ENCODE measurements at regions not wholly inside any gene's neighbourhood (a gene's known extent, or its start where the extent isn't known, plus 50 kb on each side); places are given as distances from the start of the nearest gene placed in this dataset.

DNA sequence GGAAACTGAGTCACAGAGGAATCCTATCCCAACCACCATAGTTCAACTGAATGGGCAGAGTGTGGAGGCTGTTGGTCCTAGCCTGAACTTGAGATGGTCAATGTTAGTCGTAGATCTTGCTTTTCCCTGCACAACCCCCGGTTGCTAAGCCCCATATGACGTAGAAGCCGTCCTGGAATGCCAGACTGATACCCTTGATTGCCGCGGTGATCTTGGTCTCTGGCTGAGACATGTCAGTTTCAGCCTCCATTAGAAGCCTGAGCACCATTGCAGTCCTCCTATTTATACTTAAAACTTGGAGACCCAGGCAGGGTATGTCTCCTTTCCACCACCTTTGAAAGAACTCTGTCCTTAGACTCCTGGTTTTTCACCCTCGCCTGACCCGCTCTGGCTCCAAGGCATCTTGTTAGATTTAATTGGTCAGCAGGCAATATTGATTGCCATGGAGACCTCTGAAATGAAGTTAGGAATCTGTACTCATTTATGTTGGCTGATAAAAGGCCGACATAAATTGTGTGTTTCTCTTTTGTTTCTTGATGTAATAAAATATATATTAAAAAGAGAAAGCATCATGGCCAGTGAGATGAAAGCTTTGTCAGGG is 53.4 kb downstream of the RPLP1 start:
- DNase-seq: no peak

DNA sequence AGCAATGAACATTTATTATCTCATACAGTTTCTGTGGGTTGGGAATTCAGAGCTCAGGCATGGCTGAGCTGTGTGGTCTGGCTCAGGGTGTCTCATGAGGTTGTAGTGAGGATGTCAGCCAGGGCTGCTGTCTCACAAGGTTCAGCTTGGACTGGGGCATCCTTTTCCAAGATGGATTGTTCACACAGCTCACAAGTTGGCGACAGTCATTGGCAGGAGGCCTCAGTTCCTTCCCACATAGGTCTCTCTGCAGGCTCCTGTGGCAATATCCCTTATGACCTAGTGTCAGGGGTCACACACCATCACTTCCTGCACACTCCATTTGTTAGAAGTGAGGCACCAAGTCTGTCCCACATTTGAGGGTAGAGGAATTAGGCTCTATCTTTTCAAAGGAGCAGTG is 56.0 kb downstream of the RPLP1 start:
- DNase-seq: no peak

DNA sequence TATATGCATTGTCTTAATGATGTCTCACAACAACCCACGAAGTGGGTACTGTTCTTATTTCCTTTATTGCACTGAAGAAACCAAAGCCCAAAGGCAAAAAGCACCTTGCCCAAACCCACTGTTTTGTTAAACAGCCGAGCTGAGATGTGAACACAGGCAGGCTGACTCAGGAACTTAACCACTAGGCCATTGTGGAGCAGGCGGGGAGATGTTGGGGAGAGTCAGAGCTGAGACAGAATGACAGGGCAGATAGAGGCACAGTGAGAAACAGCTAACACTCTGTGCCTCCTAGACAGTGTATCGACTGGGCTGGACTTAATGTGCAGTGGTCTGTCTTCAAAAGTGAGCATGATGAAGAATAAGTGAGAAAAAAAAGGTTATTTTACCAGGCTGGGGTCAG is 56.5 kb downstream of the RPLP1 start:
- no peak for DNase-seq

DNA sequence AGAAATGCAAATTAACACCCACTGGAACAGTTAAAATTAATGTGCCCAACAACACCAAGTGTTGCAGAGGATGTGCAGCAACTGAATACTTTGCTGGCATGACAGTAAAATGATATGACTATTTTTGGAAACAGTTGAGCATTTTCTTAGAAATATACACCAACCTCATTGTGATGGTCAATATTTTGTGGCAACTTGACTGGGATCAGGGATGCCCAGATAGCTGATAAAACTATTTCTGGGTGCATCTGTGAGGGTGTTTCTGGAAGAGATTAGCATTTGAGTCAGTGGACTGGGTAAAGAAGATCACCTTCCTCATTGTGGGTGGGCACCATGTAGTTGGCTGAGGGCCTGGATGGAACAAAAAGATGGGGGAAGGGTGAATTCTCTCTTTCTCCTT is 57.9 kb downstream of the RPLP1 start:
- DNase-seq: no peak

DNA sequence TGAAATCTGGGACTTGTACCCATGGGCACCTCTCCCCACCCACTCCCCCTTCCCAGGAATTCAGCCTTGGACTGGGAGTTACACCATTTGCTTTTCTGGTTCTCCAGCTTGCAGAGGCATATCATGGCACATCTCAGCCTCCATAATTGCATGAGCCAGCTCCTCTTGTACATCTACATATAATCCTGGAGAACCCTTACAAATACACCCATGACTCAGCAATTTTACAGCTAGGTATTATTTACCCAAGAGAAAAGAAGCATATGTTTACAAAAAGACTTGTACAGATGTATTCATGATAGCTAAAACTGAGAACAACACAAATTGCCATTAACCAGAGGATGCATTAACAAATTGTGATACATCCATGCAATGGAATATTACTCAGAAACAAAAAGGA is 58.4 kb downstream of the RPLP1 start:
- peak; percentile 3 for DNase-seq

DNA sequence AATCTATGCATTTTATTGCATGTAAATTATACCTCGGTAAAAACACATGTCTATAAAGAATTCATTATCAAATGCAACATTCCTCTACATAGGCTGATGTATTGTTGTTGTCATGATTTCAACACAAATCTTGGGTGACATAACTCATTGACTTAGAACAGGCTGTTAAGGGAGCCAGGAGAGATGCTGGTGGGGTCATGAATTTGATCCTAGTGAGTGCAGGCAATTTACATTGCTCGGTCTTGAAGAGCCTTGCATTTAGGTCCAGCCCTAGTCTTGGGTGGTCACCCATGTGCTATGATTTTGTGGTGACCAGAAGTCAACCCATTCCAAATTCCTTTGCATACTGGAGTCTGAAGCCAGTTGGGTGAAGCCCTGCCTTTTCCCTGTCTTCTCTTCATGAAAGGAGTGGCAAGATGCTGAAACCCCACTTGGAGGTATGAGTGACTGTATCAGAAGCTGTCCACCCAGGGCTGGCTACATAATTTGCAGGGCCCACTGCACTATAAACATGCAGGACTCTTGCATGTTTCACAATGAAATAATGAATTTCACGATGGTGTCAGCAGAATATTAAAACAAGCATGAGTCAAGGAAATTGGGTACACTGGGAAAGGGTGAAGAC is 59.2 kb downstream of the RPLP1 start:
- DNase-seq: no peak

DNA sequence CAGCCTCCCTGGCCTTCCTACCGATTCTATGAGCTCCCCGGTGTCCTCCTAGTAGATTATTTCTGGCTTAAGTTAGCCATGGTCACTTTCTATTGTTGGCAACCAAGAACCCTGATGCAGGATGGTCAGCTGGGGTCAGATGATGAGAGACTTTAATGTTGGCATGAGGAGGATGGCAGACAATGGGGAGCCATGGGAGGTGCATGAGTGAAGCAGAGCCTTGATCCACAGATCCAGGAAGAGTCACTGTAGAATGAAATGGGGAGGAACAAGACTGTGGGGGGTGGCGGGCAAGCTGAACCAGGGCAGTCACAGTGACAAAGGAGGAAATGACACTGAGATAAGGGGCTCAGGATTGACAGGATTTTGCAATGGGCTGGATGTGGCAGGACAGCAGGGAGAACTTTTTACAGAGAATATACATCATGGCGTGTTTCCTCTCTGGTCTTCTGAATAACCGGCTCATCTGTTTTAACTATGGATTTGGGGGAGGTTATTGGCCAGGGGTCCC is 60.9 kb downstream of the RPLP1 start:
- DNase-seq: no peak

DNA sequence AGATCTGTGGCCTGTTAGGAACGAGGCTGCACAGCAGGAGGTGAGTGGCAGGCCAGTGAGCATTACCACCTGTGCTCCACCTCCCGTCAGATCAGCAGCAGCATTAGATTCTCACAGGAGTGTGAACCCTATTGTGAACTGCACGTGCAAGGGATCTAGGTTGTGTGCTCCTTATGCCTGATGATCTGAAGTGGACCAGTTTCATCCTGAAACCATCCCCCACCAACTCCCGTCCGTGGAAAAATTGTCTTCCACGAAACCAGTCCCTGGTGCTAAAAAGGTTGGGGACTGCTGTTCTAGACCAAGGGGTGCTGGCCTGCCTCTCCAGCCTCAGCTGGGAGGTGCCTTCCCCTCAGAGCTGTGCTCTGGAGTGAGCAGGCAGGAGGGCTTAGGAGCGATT is 61.4 kb downstream of the RPLP1 start:
- no peak for DNase-seq

DNA sequence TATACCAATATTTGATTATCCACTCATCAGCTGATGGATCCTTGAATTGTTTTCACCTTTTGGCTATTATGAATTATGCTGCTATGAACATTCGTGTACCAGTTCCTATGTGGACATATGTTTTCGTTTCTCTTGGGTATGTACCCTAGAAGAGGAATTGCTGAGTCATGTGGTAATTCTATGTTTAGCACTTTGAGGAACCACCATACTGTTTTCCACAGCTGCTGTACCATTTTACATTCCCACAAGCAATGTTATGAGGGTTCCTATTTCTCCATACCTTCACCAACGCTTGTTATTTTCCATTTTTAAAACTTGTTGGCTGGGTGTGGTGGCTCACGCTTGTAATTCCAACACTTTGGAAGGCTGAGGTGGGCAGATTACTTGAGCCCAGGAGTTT is 62.9 kb downstream of the RPLP1 start:
- DNase-seq: no peak

DNA sequence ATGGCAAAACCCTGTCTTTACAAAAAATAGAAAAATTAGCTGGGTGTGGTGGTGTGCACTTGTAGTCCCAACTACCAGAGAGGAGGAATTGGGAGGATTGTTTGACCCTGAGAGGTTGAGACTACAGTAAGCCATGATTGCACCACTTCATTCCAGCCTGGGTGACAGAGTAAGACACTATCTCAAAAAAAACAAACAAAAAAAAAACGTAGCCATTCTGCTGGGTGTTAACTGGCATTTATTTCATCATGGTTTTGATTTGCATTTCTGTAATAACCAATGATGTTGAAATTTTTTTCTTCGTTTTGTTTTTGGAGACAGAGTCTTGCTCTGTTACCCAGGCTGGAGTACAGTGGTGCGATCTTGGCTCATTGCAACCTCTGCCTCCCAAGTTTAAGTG is 63.3 kb downstream of the RPLP1 start:
- no peak for DNase-seq

DNA sequence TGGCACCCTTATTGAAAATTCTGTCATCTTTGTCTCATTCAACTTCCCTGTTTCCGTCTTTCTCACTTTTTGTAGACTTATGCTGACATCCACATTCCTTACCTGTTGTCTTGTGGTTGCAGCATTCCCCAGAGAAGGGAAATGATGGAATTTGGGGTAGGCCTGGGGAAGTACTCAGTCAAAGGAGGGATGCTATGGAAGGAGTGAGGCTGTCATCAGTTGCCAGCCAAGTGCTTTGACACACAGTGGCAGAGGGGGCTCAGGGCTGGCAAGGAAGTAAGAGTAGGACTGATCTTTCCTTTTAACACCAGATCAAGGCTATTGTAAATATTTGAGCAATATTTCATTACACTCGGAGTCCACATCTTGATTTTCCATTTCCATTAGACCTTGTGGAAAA is 64.4 kb downstream of the RPLP1 start:
- DNase-seq: no peak

DNA sequence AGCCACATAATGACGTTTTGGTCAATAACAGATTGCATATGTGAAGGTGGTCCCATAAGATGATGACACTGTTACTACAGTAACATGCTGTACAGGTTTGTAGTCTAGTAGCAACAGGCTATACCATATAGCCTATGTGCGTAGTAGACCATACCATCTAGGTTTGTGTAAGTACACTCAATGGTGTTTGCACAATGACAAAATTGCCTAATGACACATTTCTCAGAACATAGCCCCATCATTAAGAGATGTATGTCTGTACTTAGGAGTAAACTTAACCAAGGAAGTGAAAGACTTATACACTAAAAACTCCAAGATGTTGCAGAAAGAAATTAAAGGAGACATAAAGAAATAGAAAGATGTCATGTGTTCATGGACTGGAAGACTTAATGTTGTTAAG is 66.2 kb downstream of the RPLP1 start:
- no peak for DNase-seq

DNA sequence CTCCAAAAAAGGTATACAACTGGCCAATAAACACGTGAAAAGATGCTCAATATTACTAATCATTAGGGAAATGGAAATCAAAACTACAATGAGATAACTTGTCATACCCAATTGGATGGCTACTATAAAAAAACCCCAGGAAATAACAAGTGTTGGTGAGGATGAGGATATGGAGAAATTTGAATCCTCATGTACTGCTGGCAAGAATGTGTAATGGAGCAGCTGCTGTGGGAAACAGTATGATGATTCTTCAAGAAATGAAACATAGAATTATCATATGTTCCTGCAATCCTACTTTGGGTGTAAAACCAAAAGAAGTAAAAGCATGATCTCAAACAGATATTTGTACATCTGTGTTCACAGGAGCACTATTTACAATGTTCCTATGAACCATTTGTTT is 67.4 kb downstream of the RPLP1 start:
- no peak for DNase-seq

DNA sequence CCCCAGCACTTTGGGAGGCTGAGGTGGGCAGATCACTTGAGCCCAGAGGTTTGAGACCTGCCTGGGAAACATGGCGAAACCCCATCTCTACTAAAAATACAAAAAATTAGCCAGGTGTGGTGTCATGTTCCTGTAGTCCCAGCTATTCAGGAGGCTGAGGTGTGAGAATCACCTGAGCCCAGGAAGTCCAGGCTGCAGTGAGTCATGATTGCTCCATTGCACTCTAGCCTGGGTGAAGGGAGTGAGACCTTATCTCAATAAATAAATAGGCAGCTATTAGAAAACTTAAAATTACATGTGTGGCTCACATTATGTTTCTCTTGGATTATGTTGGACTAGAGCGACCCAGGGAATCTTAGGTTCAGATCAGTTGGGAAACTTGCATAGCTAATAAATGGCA is 69.7 kb downstream of the RPLP1 start:
- no peak for DNase-seq

DNA sequence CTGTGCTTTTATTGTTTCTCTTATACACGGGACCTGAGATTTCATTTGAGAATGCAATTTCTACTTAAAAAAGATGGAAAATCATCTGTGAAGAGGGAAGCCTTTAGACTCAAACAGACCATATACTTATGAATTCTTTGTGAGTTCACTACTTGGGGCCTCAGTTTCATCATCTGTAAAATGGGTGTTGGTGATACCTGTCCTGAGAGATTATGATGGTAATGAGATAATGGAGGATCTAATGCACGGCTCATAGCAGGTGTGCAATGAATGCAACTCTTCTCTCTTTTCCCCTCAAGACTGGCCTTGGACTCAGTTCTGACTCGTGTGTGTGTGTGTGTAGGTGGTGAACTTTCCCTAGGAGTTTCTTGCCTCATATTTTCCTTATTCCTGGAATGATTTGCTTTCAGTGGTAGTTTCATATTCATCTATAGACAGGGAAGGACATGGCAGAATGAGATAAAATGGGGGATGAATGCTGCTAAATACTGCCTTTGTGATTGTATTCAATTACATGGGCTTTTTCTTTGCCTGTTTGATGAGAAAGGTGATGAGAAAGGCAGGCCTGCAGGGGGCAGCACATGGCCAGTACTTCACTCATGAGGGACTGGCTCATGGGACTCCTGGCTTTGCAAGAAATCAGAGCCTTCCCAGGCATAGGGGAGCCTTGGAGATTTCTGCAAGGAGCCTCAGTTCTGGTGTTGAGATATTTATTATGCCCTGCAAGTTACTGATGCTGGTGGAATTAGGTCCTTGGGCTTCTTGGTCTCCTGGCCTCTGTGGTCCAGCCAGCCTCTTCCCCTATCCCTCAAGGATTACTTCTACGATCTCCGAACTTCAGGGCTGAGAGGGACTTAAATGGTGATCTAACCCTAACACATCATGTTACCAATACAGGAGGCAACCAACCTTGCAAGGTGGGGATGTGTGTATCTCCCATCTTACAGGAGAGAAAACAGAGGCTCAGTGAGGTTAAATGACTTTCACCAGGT is 70.7 kb downstream of the RPLP1 start:
- peak; percentile 67 for DNase-seq

DNA sequence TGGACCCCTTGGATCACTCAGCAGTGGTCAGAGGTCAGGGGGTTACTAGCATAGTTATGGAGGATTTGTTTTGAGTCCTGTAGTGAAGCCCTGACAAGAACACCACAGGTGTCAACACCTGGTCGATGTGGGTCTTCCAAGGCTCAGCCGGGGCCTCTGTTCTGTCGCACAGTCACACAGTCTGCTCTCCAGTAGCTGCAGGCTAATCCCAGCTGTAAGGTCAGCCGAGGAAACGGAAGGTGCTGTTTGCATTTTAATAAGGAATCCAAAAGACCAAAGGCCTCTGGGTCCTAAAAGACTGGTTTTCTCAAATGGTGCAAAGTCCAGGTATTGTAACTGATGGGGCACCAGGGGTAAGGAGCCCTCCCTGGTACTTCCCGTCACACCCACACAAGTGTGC is 71.7 kb downstream of the RPLP1 start:
- no peak for DNase-seq

DNA sequence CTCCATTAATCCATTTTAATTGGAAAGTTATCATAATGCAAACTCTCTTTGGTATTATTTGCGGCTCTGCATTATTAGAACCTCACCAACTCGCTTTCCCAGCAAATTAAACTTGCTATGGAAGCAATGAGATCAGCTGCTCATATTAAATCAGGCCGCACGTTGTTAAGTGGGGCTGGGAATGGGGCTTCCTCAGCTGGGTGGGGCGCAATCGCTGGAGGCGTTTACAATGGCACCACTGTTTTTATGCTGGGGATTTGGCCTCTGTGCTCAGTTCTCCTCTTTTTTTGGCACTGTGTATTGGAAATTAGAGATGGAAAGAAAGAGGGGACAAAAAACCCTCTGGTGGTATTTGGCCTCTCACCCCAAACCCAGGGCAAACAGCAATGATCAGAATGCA is 72.2 kb downstream of the RPLP1 start:
- no peak for DNase-seq

DNA sequence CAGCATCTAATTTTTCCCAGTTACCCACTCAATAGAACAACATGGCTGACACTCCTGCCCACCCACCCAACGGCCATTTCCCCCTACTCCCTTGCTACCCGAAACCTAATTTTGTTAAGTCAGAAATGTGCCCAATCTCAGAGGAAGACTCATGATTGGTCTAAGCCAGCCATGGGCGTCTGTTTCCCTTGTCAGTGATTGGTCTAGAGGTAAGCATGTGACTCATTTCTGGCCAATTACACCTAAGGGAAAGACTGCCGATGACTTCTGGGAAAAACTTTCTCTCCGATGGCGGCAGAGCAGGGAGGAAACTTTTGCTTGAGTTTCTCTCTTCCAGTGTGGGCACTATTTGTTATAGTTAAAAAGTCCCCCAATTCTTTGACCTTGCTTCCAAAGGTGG is 72.9 kb downstream of the RPLP1 start:
- no peak for DNase-seq

DNA sequence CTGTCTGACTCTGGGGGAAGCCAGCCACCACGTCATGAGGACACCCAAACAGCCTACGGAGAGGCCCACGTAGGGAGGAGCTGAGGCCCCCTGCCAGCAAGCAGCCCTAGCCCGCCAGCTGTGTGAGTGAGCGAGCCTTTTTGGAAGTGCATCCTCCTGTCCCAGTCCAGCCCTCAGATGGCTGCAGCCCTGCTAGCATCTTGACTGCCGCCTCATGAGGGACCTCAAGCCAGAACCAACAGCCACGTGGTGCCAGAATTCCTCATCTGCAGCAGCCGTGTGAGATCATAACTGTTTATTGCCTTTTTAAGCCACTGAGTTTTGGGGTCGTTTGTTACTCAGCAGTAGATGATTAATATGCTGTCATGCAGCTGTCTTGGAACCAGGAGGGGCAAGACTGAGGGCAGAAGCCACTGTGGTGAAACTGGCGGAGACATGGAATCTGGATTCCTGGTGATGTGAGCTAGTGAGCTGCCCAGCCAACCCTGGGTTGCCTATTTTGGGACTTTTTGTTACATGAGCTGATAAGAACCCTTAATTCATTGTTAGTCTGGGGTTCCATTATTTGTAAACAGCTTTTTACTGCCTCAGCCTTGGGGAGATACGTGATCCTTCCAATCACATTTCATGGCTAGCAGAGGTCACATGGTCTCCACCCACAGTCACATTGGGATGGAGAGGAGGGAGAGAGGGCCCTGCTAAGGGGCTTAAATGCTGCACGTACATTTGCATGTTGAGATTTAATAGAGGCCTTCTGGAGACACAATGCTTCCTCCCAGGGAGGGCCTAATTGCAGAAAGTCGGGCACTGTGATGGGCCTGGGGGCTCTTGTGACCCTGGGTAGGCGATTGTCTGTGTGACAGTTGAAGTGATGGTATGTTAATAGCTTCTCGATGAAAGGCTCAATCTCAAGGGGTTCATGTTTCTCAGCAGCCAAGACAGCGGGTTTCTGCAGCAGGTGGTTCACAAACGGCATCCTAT is 73.8 kb downstream of the RPLP1 start:
- no peak for DNase-seq

DNA sequence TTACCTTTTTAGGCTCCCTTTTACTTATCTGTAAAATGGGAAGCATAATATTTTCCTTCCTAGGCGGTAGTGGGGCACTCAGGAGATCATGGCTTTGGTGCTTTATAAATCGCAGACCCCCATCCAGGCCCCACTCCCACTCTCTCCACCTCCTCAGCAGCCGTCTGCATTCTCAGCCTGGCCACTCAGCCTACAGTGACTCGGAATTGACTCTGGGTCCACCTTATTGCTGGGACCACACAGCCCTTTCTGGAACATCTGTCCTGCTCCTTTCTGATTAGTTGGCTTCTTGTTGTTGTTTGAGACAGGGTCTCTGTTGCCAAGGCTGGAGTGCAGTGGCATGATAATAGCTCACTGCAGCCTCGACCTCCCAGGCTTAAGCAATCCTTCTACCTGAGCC is 76.5 kb downstream of the RPLP1 start:
- DNase-seq: no peak

DNA sequence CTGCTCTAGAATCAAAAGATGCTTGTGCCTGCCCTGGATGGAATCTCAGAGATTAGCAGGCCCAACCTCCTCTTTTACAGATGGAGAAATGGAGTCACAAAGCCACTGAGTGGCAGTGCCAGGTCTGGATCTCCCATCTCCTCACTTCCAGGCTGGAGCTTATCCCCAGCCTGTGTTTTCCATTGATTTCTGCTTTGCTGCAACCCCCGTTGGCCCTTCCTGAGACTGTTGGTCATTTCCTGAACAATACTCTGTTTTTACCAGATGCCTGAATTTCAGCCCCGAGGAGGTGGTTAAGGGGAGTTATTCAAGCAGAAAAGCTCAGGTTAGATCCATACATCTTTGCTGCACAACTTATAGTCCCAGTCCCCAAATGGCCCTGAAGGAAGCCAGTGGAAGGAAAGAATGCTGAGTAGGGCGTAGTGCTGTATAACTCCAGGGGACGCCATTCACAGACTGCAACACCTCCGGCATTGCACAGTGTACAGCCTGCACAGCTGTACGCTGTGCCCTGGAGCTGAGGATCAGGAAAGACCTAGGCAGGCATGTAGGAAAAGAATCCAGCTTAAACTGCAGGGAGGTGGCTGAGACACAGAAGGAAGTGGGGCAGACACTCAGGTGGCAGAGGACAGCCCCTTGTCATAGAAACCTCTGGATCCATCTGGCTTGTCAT is 77.5 kb downstream of the RPLP1 start:
- DNase-seq: no peak
